ENCODE measurements at regions not wholly inside any gene's neighbourhood (a gene's known extent, or its start where the extent isn't known, plus 50 kb on each side); places are given as distances from the start of the nearest gene placed in this dataset.

DNA sequence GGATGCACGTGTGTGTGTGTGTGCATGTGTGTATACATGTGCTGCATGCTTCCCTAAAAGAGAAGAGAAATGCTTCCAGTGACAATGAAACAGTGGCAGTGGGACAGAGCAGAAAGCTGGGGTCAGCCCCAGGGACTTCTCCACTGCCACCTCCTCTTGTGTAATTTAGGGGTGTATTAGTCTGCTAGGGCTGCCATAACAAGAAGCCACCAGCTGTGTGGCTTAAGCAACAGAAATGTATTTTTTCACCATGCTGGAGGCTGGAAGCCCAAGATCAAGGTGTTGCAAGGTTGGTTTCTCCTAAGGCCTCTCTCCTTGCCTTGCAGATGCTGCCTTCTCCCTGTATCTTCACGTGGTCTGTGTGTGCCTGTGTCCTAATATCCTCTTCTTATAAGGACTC lies 190.5 kb downstream of the CXCL12 start:
- TF ChIP-seq, protein P1, sequence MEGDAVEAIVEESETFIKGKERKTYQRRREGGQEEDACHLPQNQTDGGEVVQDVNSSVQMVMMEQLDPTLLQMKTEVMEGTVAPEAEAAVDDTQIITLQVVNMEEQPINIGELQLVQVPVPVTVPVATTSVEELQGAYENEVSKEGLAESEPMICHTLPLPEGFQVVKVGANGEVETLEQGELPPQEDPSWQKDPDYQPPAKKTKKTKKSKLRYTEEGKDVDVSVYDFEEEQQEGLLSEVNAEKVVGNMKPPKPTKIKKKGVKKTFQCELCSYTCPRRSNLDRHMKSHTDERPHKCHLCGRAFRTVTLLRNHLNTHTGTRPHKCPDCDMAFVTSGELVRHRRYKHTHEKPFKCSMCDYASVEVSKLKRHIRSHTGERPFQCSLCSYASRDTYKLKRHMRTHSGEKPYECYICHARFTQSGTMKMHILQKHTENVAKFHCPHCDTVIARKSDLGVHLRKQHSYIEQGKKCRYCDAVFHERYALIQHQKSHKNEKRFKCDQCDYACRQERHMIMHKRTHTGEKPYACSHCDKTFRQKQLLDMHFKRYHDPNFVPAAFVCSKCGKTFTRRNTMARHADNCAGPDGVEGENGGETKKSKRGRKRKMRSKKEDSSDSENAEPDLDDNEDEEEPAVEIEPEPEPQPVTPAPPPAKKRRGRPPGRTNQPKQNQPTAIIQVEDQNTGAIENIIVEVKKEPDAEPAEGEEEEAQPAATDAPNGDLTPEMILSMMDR (IDR thresholded peaks at IDR 0.05) = no peak
- TF ChIP-seq POLR2A (IDR thresholded peaks at IDR 0.05) = no peak
